GM19328 (cell line): ENCODE measurements at regions not wholly inside any gene's neighbourhood (a gene's known extent, or its start where the extent isn't known, plus 50 kb on each side); places are given as distances from the start of the nearest gene placed in this dataset.

Experiments
- ATAC-seq: cut with Tn5 transposase; IDR thresholded peaks from one replicate; pipeline ENCODE4 v1.9.1; 2021; ENCODE audit warnings: mild to moderate bottlenecking, moderate library complexity; ENCODE audit not compliant: unreplicated experiment

GRCh38 chr10:10101106-10101505 lies 916.6 kb upstream of the CELF2 start:
- ATAC-seq: no peak

- ATAC-seq: no peak
These were observed 906.7 kb upstream of the CELF2 start for GRCh38 chr10:10110844-10111490.

- no peak for ATAC-seq
These were observed 899.5 kb upstream of the CELF2 start for GRCh38 chr10:10118131-10118530.

- ATAC-seq: no peak
These were observed 897.0 kb upstream of the CELF2 start for GRCh38 chr10:10120671-10121070.

- ATAC-seq: no peak
These were observed 892.0 kb upstream of the CELF2 start for GRCh38 chr10:10125676-10126075.

GRCh38 chr10:10126218-10126617 lies 891.5 kb upstream of the CELF2 start:
- ATAC-seq: no peak

- no peak for ATAC-seq
These were observed 889.3 kb upstream of the CELF2 start for GRCh38 chr10:10128387-10128786.

- ATAC-seq: no peak
These were observed 887.0 kb upstream of the CELF2 start for GRCh38 chr10:10130686-10131085.

GRCh38 chr10:10132009-10132408 lies 885.7 kb upstream of the CELF2 start:
- no peak for ATAC-seq

GRCh38 chr10:10133281-10133680 lies 884.4 kb upstream of the CELF2 start:
- no peak for ATAC-seq

- ATAC-seq: no peak
These were observed 879.0 kb upstream of the CELF2 start for GRCh38 chr10:10138685-10139084.

- no peak for ATAC-seq
These were observed 875.8 kb upstream of the CELF2 start for GRCh38 chr10:10141782-10142382.

- ATAC-seq: no peak
These were observed 871.1 kb upstream of the CELF2 start for GRCh38 chr10:10146604-10147003.

GRCh38 chr10:10149899-10150298 lies 867.8 kb upstream of the CELF2 start:
- no peak for ATAC-seq

- ATAC-seq: no peak
These were observed 860.6 kb upstream of the CELF2 start for GRCh38 chr10:10156917-10157600.

GRCh38 chr10:10160821-10161312 lies 856.8 kb upstream of the CELF2 start:
- ATAC-seq: no peak

GRCh38 chr10:10164848-10165247 lies 852.8 kb upstream of the CELF2 start:
- no peak for ATAC-seq

- ATAC-seq: no peak
These were observed 852.3 kb upstream of the CELF2 start for GRCh38 chr10:10165415-10165814.

GRCh38 chr10:10178476-10178875 lies 839.2 kb upstream of the CELF2 start:
- no peak for ATAC-seq

- no peak for ATAC-seq
These were observed 823.8 kb upstream of the CELF2 start for GRCh38 chr10:10193848-10194247.

- no peak for ATAC-seq
These were observed 821.0 kb upstream of the CELF2 start for GRCh38 chr10:10196701-10197100.

GRCh38 chr10:10197423-10197822 lies 820.2 kb upstream of the CELF2 start:
- ATAC-seq: no peak
